IMR-90 (cell line): ENCODE measurements at regions not wholly inside any gene's neighbourhood (a gene's known extent, or its start where the extent isn't known, plus 50 kb on each side); places are given as distances from the start of the nearest gene placed in this dataset.

Source experiments
- ATAC-seq: fragments of 200-7000 bp; cut with Tn5 transposase; 2 replicates; pipeline ENCODE4 v1.9.1; 2020; ENCODE audit warnings: low read depth, mild to moderate bottlenecking, moderate library complexity
- BruUV-seq: library from RNA; stranded (reverse); fragments of 400-500 nt; replicated peaks from 2 replicates; lab custom pipeline; 2021; lab: Mats Ljungman, UMichigan
- CTCF ChIA-PET: fragments of 300-600 bp; formaldehyde crosslinking; extraction: SDS; loops from one replicate; lab custom pipeline; 2021; ENCODE audit warnings: antibody characterized with exemption; lab: Yijun Ruan, JAX
- POLR2A ChIA-PET: fragments of 300-600 bp; sonication (Branson Sonifier 250); formaldehyde crosslinking; loops from one replicate; lab custom pipeline; 2022; ENCODE audit warnings: antibody characterized with exemption; ENCODE audit not compliant: unreplicated experiment; lab: Charles Lee
- DNase-seq: peaks from one replicate; pipeline ENCODE4 v3.0.0; 2013
- H2AFZ ChIP-seq: replicated peaks from 2 replicates; pipeline ENCODE3; 2013; ENCODE audit warnings: low read length, mild to moderate bottlenecking; ENCODE audit not compliant: poor library complexity
- H2AK5ac ChIP-seq: 2 replicates; pipeline ENCODE4 v1.6.1; 2013; ENCODE audit warnings: low read depth, low read length, inconsistent platforms
- H2AK9ac ChIP-seq: replicated peaks from 2 replicates; pipeline ENCODE3; 2013; ENCODE audit warnings: mild to moderate bottlenecking, low read depth, low read length, moderate library complexity; ENCODE audit not compliant: poor library complexity
- H2BK120ac ChIP-seq: 2 replicates; pipeline ENCODE4 v1.6.1; 2013; ENCODE audit warnings: low read depth, low read length, inconsistent platforms
- H2BK15ac ChIP-seq: 3 replicates; pipeline ENCODE4 v1.6.1; 2013; ENCODE audit warnings: low read depth, low read length, inconsistent platforms
- H2BK20ac ChIP-seq: 2 replicates; pipeline ENCODE4 v1.6.1; 2013; ENCODE audit warnings: low read depth, mild to moderate bottlenecking, inconsistent platforms, low read length, moderate library complexity
- H2BK5ac ChIP-seq: 2 replicates; pipeline ENCODE4 v1.6.1; 2013; ENCODE audit warnings: mild to moderate bottlenecking, low read depth, low read length, inconsistent platforms; ENCODE audit not compliant: poor library complexity, severe bottlenecking
- H3K14ac ChIP-seq: replicated peaks from 2 replicates; pipeline ENCODE4 v1.6.1; 2013; ENCODE audit warnings: low read depth, low read length, inconsistent platforms
- H3K18ac ChIP-seq: 2 replicates; pipeline ENCODE4 v1.6.1; 2013; ENCODE audit warnings: low read depth, low read length, control low read depth
- H3K23ac ChIP-seq: 2 replicates; pipeline ENCODE4 v1.6.1; 2013; ENCODE audit warnings: low read depth, low read length, inconsistent platforms
- H3K27ac ChIP-seq: 2 replicates; pipeline ENCODE4 v1.5.1; 2013; ENCODE audit warnings: mild to moderate bottlenecking, control low read depth, low read length; ENCODE audit not compliant: insufficient read depth
- H3K27me3 ChIP-seq: 2 replicates; pipeline ENCODE4 v1.6.1; 2013; ENCODE audit warnings: low read length; ENCODE audit not compliant: control insufficient read depth, insufficient read depth
- H3K36me3 ChIP-seq: 2 replicates; pipeline ENCODE4 v1.6.1; 2013; ENCODE audit warnings: low read length, mixed read lengths; ENCODE audit not compliant: control insufficient read depth, insufficient read depth
- H3K4ac ChIP-seq: 2 replicates; pipeline ENCODE4 v1.6.1; 2013; ENCODE audit warnings: low read depth, low read length, inconsistent platforms
- H3K4me1 ChIP-seq: 2 replicates; pipeline ENCODE4 v1.6.1; 2013; ENCODE audit warnings: low read length, mixed read lengths; ENCODE audit not compliant: control insufficient read depth, insufficient read depth
- H3K4me2 ChIP-seq: 2 replicates; pipeline ENCODE4 v1.6.1; 2013; ENCODE audit warnings: low read depth, mild to moderate bottlenecking, control low read depth, low read length, moderate library complexity
- H3K4me3 ChIP-seq: 2 replicates; pipeline ENCODE4 v1.5.1; 2013; ENCODE audit warnings: low read depth, mild to moderate bottlenecking, control low read depth, low read length, moderate library complexity; ENCODE audit not compliant: insufficient read depth
- H3K56ac ChIP-seq: 2 replicates; pipeline ENCODE4 v1.6.1; 2013; ENCODE audit warnings: low read length, inconsistent platforms; ENCODE audit not compliant: insufficient read depth; ENCODE audit errors: extremely low read depth
- H3K79me1 ChIP-seq, 2 experiments: 2 replicates each; pipeline ENCODE4 v1.6.1; 2013; ENCODE audit warnings: low read length in 2 of 2, inconsistent platforms in 1 of 2, low read depth in 1 of 2
- H3K9ac ChIP-seq: 2 replicates; pipeline ENCODE4 v1.6.1; 2013; ENCODE audit warnings: low read depth, low read length, control low read depth
- H3K9me1 ChIP-seq: 2 replicates; pipeline ENCODE4 v1.6.1; 2013; ENCODE audit warnings: low read length, inconsistent platforms; ENCODE audit not compliant: insufficient read depth
- H3K9me3 ChIP-seq: 2 replicates; pipeline ENCODE4 v1.6.1; 2013; ENCODE audit warnings: low read length; ENCODE audit not compliant: control insufficient read depth, insufficient read depth
- H4K20me1 ChIP-seq: 2 replicates; pipeline ENCODE4 v1.6.1; 2013; ENCODE audit warnings: low read length, inconsistent platforms; ENCODE audit not compliant: insufficient read depth
- H4K5ac ChIP-seq: 2 replicates; pipeline ENCODE4 v1.6.1; 2013; ENCODE audit warnings: mild to moderate bottlenecking, low read depth, low read length, control low read depth
- H4K8ac ChIP-seq, 2 experiments: 2 replicates each; pipeline ENCODE4 v1.6.1; 2013; ENCODE audit warnings: low read depth in 2 of 2, low read length in 2 of 2, control low read depth in 1 of 2, inconsistent platforms in 1 of 2
- H4K91ac ChIP-seq: 2 replicates; pipeline ENCODE4 v1.6.1; 2013; ENCODE audit warnings: low read depth, low read length, inconsistent platforms; ENCODE audit not compliant: insufficient read depth
- BHLHE40 ChIP-seq: fragments of 150-350 bp; IDR thresholded peaks from 2 replicates; pipeline ENCODE4 v1.6.1; 2016; ENCODE audit warnings: mild to moderate bottlenecking, low read depth, low read length
- CHD1 ChIP-seq: IDR thresholded peaks from 2 replicates; pipeline ENCODE4 v1.6.1; 2012; ENCODE audit warnings: low read depth, low read length, improper control_type of control experiment
- CTCF ChIP-seq: conservative IDR thresholded peaks from 2 replicates; pipeline ENCODE4 v1.5.1; 2012; ENCODE audit warnings: mild to moderate bottlenecking, low read depth, low read length, improper control_type of control experiment
- FOS ChIP-seq: fragments of 150-350 bp; IDR thresholded peaks from 2 replicates; pipeline ENCODE4 v1.6.1; 2016; ENCODE audit warnings: low read depth, low read length
- MAFK ChIP-seq: IDR thresholded peaks from 2 replicates; pipeline ENCODE4 v1.6.1; 2012; ENCODE audit warnings: low read depth, low read length, improper control_type of control experiment
- MXI1 ChIP-seq: IDR thresholded peaks from 2 replicates; pipeline ENCODE4 v1.6.1; 2012; ENCODE audit warnings: low read depth, mild to moderate bottlenecking, low read length, moderate library complexity, borderline replicate concordance
- NFE2L2 ChIP-seq: fragments of 150-350 bp; IDR thresholded peaks from 2 replicates; pipeline ENCODE4 v1.6.1; 2016; ENCODE audit warnings: low read depth, mild to moderate bottlenecking, low read length
- POLR2A ChIP-seq: IDR thresholded peaks from 2 replicates; pipeline ENCODE4 v1.6.1; 2012; ENCODE audit warnings: mild to moderate bottlenecking, low read depth, low read length
- RAD21 ChIP-seq: IDR thresholded peaks from 2 replicates; pipeline ENCODE4 v1.6.1; 2012; ENCODE audit warnings: low read length, improper control_type of control experiment
- RCOR1 ChIP-seq: IDR thresholded peaks from 2 replicates; pipeline ENCODE4 v1.6.1; 2012; ENCODE audit warnings: mild to moderate bottlenecking, low read length, improper control_type of control experiment; ENCODE audit not compliant: insufficient replicate concordance
- SMC3 ChIP-seq: fragments of 150-350 bp; IDR thresholded peaks from 2 replicates; pipeline ENCODE4 v1.6.1; 2016; ENCODE audit warnings: low read depth, mild to moderate bottlenecking, antibody characterized with exemption, low read length, moderate library complexity
- USF2 ChIP-seq: fragments of 150-350 bp; IDR thresholded peaks from 2 replicates; pipeline ENCODE4 v1.6.1; 2017; ENCODE audit warnings: mild to moderate bottlenecking, antibody characterized with exemption, low read length, low read depth
- WGBS, 2 experiments: methylation state at CpG; one replicate each; pipeline versions ENCODE4 v1.1.5 to v1.1.7; 2013; ENCODE audit warnings: missing lambda C conversion rate in 2 of 2; ENCODE audit not compliant: insufficient read length in 1 of 2; ENCODE audit errors: extremely low coverage in 2 of 2; 5-methylcytosine and 5-hydroxymethylcytosine counted together
- dilution Hi-C: fragments of 300-500 bp; cut with HindIII; formaldehyde crosslinking; loops from one replicate; pipeline ENCODE4 v1.14.3; 2018; ENCODE audit warnings: low sequenced_read_pairs; ENCODE audit not compliant: unreplicated experiment
- in situ Hi-C: fragments of 300-500 bp; cut with MboI; formaldehyde crosslinking; loops from 3 replicates; pipeline ENCODE4 v1.14.3; 2019; ENCODE audit warnings: low sequenced_read_pairs, inconsistent platforms, mixed read lengths
- intact Hi-C: fragments of 100-400 bp; cut with micrococcal nuclease; formaldehyde crosslinking; loops from 2 replicates; pipeline ENCODE4 v1.10.0; 2022

GRCh38 chr1:72606216-72606810, 324.0 kb upstream of the NEGR1 start:
- no peak overlapping the region for H3K23ac ChIP-seq
- no peak overlapping the region for H3K4ac ChIP-seq
- H3K27ac ChIP-seq, result no peak overlapping the region
- dilution Hi-C loops (no loop called here), in situ Hi-C loops (no loop called here), intact Hi-C loops (no loop called here)
- no peak overlapping the region for H4K5ac ChIP-seq
- no peaks in the 10 kb centered on the region for H3K9me1 ChIP-seq
- H3K79me1 ChIP-seq, result no peaks in the 10 kb centered on the region
- BruUV-seq, result no TSS peak
- no peaks in the 10 kb centered on the region for H3K4me1 ChIP-seq
- no peak overlapping the region for H3K56ac ChIP-seq
- no peak overlapping the region for H4K8ac ChIP-seq
- no peak overlapping the region for H3K4me2 ChIP-seq
- POLR2A ChIA-PET, result no interaction called here
- no peak overlapping the region for H2AFZ ChIP-seq
- no peaks in the 10 kb centered on the region for H3K27me3 ChIP-seq
- H3K14ac ChIP-seq, result no peak overlapping the region
- no peak overlapping the region for H3K9ac ChIP-seq
- H3K9me3 ChIP-seq, result no peaks in the 10 kb centered on the region
- H3K4me3 ChIP-seq, result no peak overlapping the region
- 0% methylated on average over 1 of the region's 3 CpGs; no CpG with 5 or more reads in 1 of the 2 experiments for WGBS, 2 experiments
- no peaks in the 10 kb centered on the region for H3K36me3 ChIP-seq
- no peaks in the 10 kb centered on the region for H4K20me1 ChIP-seq
- no peak for TF ChIP-seq FOS
- TF ChIP-seq RAD21, result no peak
- no peak for TF ChIP-seq CHD1
- TF ChIP-seq CTCF, result no peak
- TF ChIP-seq MXI1, result no peak
- no peak for TF ChIP-seq NFE2L2
- no peak for TF ChIP-seq SMC3
- no peak for TF ChIP-seq POLR2A
- no peak for TF ChIP-seq USF2
- no peak for TF ChIP-seq RCOR1
- no peak for TF ChIP-seq MAFK
- no peak for TF ChIP-seq BHLHE40
- DNase-seq (no peak), ATAC-seq (no peak)
- no peak overlapping the region for H2AK9ac ChIP-seq
- CTCF ChIA-PET, result interaction anchor here (0.7 kb wide), 1 partner anchor 272 kb away, joined by 3 read pairs; no protein-coding TSS in a partner anchor
- no peak overlapping the region for H2BK5ac ChIP-seq
- H4K91ac ChIP-seq, result no peak overlapping the region
- H2AK5ac ChIP-seq, result no peak overlapping the region
- H2BK15ac ChIP-seq, result no peak overlapping the region
- H2BK120ac ChIP-seq, result no peak overlapping the region
- H3K18ac ChIP-seq, result no peak overlapping the region
- H2BK20ac ChIP-seq, result no peak overlapping the region
